ENCODE measurements at regions not wholly inside any gene's neighbourhood (a gene's known extent, or its start where the extent isn't known, plus 50 kb on each side); places are given as distances from the start of the nearest gene placed in this dataset.

GRCh38 chr2:185265747-185266146 is 472.9 kb upstream of the FSIP2 start (continued):
- TF ChIP-seq PBX3 (IDR thresholded peaks at IDR 0.05) (no peak), RFX5 (IDR thresholded peaks at IDR 0.05; ENCODE audit: low read length) (no peak), RCOR1 (IDR thresholded peaks at IDR 0.05; ENCODE audit: low read length) (no peak), FOXJ3 (CRISPR knock-in tag; IDR thresholded peaks at IDR 0.05) (no peak), RAD21 (IDR thresholded peaks at IDR 0.05; ENCODE audit: low read length) (no peak), TEAD4 (IDR thresholded peaks at IDR 0.05; ENCODE audit: borderline replicate concordance, insufficient read depth) (no peak)

DNA sequence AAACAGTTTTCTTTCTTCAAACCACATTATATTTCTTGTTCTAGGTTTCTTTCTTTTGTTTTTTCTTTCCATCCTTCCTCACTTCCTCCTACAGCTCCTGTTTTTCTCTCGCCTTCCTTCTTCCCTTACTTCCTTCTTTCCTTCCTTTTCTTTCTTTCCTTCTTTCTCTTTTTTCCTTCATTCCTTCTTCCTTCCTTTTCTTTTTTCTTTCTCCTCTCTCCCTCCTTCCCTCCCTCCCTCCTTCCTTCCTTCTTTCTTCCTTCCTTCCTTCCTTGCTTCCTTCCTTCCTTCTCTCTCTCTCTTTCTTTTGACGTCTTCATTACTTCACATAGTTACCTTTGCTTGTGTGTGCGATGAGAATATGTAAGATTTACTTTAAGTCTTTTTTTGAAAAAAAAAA is 470.0 kb upstream of the FSIP2 start:
- no peaks in the 10 kb centered on the region for H3K9me3 ChIP-seq
- H3K9me2 ChIP-seq: no peaks in the 10 kb centered on the region
- no peaks in the 10 kb centered on the region for H3K27me3 ChIP-seq (ENCODE audit: insufficient read depth)
- H3K4me1 ChIP-seq (ENCODE audit: control insufficient read depth in 1 of 2, insufficient read depth in 2 of 2, low read depth in 1 of 2, low read length in 1 of 2): no peaks in the 10 kb centered on the region
- H3K27ac ChIP-seq (ENCODE audit: low read depth in 2 of 2, low read length in 1 of 2): no peak overlapping the region
- no peaks in the 10 kb centered on the region for H4K20me1 ChIP-seq (ENCODE audit: insufficient read depth)
- ChIA-PET CTCF (interaction anchor here (1.1 kb wide), 1 partner anchor 124 kb away, joined by 4 read pairs; no protein-coding TSS in a partner anchor), POLR2A (no interaction called here)
- H3K79me2 ChIP-seq (ENCODE audit: insufficient read depth): no peaks in the 10 kb centered on the region
- no peak overlapping the region for H3K9ac ChIP-seq
- H3K4me3 ChIP-seq (ENCODE audit: low read depth in 2 of 2, low read length in 1 of 2): no peak overlapping the region
- no peak for DNase-seq
- H3F3A ChIP-seq (replicated peaks; ENCODE audit: insufficient read depth): no peaks in the 10 kb centered on the region
- H2AFZ ChIP-seq (ENCODE audit: low read depth): no peak overlapping the region
- no peak overlapping the region for H3K4me2 ChIP-seq
- 60% methylated on average over 3 of the region's 3 CpGs for WGBS (ENCODE audit: low lambda C conversion rate)
- TF ChIP-seq PBX3 (IDR thresholded peaks at IDR 0.05) (no peak), MXI1 (IDR thresholded peaks at IDR 0.05; ENCODE audit: low read depth, low read length) (no peak), RXRA (IDR thresholded peaks at IDR 0.05; ENCODE audit: borderline replicate concordance, low read depth) (no peak), MEF2A (IDR thresholded peaks at IDR 0.05; ENCODE audit: borderline replicate concordance, low read depth) (no peak), FOXM1 (IDR thresholded peaks at IDR 0.05; ENCODE audit: low read depth) (no peak), ELF1 (IDR thresholded peaks at IDR 0.05) (no peak), TCF12 (IDR thresholded peaks at IDR 0.05) (no peak), POLR2AphosphoS5 (IDR thresholded peaks at IDR 0.05; ENCODE audit: low read depth, low read length) (no peak), SIN3A (IDR thresholded peaks at IDR 0.05; ENCODE audit: borderline replicate concordance, low read depth, low read length) (no peak), TEAD4 (IDR thresholded peaks at IDR 0.05; ENCODE audit: borderline replicate concordance, insufficient read depth) (no peak), NFIC (IDR thresholded peaks at IDR 0.05; ENCODE audit: borderline replicate concordance) (no peak)
- TF ChIP-seq, protein P1, sequence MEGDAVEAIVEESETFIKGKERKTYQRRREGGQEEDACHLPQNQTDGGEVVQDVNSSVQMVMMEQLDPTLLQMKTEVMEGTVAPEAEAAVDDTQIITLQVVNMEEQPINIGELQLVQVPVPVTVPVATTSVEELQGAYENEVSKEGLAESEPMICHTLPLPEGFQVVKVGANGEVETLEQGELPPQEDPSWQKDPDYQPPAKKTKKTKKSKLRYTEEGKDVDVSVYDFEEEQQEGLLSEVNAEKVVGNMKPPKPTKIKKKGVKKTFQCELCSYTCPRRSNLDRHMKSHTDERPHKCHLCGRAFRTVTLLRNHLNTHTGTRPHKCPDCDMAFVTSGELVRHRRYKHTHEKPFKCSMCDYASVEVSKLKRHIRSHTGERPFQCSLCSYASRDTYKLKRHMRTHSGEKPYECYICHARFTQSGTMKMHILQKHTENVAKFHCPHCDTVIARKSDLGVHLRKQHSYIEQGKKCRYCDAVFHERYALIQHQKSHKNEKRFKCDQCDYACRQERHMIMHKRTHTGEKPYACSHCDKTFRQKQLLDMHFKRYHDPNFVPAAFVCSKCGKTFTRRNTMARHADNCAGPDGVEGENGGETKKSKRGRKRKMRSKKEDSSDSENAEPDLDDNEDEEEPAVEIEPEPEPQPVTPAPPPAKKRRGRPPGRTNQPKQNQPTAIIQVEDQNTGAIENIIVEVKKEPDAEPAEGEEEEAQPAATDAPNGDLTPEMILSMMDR (IDR thresholded peaks at IDR 0.05): no peak
- TF ChIP-seq, protein P2, sequence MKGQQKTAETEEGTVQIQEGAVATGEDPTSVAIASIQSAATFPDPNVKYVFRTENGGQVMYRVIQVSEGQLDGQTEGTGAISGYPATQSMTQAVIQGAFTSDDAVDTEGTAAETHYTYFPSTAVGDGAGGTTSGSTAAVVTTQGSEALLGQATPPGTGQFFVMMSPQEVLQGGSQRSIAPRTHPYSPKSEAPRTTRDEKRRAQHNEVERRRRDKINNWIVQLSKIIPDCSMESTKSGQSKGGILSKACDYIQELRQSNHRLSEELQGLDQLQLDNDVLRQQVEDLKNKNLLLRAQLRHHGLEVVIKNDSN (IDR thresholded peaks at IDR 0.05; ENCODE audit: borderline replicate concordance, low read depth): no peak
- H3K36me3 ChIP-seq (replicated peaks in 1 of 2; ENCODE audit: control insufficient read depth in 1 of 2, insufficient read depth in 2 of 2, low read length in 1 of 2): no peaks in the 10 kb centered on the region
